Heart left ventricle (tissue), 16 donors: ENCODE measurements at regions not wholly inside any gene's neighbourhood (a gene's known extent, or its start where the extent isn't known, plus 50 kb on each side); places are given as distances from the start of the nearest gene placed in this dataset.

ENCODE experiments used
- ATAC-seq, 4 donors: fragments of 200-7000 bp; cut with Tn5 transposase; one replicate each; pipeline ENCODE4 v1.9.1; 2020 to 2022; ENCODE audit warnings: moderate library complexity in 4 of 4, mild to moderate bottlenecking in 3 of 4, moderate number of reproducible peaks in 1 of 4
- DNase-seq, 5 donors: peaks; one replicate each; pipeline ENCODE4 v3.0.0-alpha.2; 2020
- H3K27ac ChIP-seq, 12 donors: fragments of 200-600 bp; sonication (generic) in 4 of 12; one replicate each; pipeline versions ENCODE4 v1.5.0 to v1.8.0; 2016 to 2022; ENCODE audit warnings: mild to moderate bottlenecking in 2 of 12
- H3K27me3 ChIP-seq, 9 donors: fragments of 200-600 bp; sonication (generic) in 2 of 9; one replicate each; pipeline versions ENCODE4 v1.5.1 to v1.8.0; 2016 to 2022; ENCODE audit warnings: mild to moderate bottlenecking in 3 of 9
- H3K36me3 ChIP-seq, 9 donors: fragments of 200-600 bp; sonication (generic) in 2 of 9; one replicate each; pipeline versions ENCODE4 v1.5.0 to v1.8.0; 2018 to 2022; ENCODE audit warnings: mild to moderate bottlenecking in 2 of 9
- H3K4me1 ChIP-seq, 12 donors: fragments of 200-600 bp; sonication (generic) in 4 of 12; one replicate each; pipeline versions ENCODE4 v1.5.0 to v1.8.0; 2016 to 2022; ENCODE audit warnings: mild to moderate bottlenecking in 3 of 12
- H3K4me3 ChIP-seq, 12 donors: fragments of 200-600 bp; sonication (generic) in 4 of 12; one replicate each; pipeline versions ENCODE4 v1.5.0 to v1.8.0; 2017 to 2022; ENCODE audit warnings: mild to moderate bottlenecking in 9 of 12, moderate library complexity in 4 of 12
- H3K9me3 ChIP-seq, 12 donors: fragments of 200-600 bp; sonication (generic) in 4 of 12; one replicate each; pipeline versions ENCODE4 v1.5.0 to v1.8.0; 2016 to 2022; ENCODE audit warnings: mild to moderate bottlenecking in 1 of 12
- CTCF ChIP-seq, 12 donors: fragments of 200-600 bp; sonication (generic) in 4 of 12; IDR thresholded peaks; one replicate each; pipeline versions ENCODE4 v1.5.0 to v1.8.0; 2018 to 2022; ENCODE audit warnings: antibody characterized with exemption in 12 of 12, mild to moderate bottlenecking in 5 of 12
- POLR2A ChIP-seq, 2 donors: fragments of 450-650 bp; IDR thresholded peaks; one replicate each; pipeline ENCODE4 v1.6.1; 2017; ENCODE audit warnings: antibody characterized with exemption in 2 of 2, mild to moderate bottlenecking in 2 of 2, moderate library complexity in 2 of 2
- WGBS, 4 donors: extraction: QIAGEN DNeasy Blood & Tissue Kit in 2 of 4; methylation state at CpG; one replicate each; pipeline versions ENCODE4 v1.1.5 to v1.1.7; 2013 to 2018; 5-methylcytosine and 5-hydroxymethylcytosine counted together
- intact Hi-C, 10 donors: fragments of 100-400 bp; cut with DNase I; formaldehyde crosslinking; loops; one replicate each; pipeline versions ENCODE4 v1.11.1 to v1.14.2; 2022
- donor health status: ischemic (EF 13 %, LVEDD 7.1; RV severe dilation, severe dysfunction).
- donor health status: healthy with polysubstance abuse.
- donor health status: DM: no; HTN: yes; CAD: no.
- donor health status: DM: no; HTN: no; CAD: no.
- donor health status: ischemic (EF 25% LVEDD 6.9; RV normal size, moderate dysfunction).
- donor health status: ischemic (EF 25% LVEDD 5.7; RV mildly dilated, moderate dysfunction).
- donor health status: healthy.
- donor health status: DM: yes; HTN: yes; CAD: no.
- donor health status: ischemic (EF 35%, LVEDD 5.7; RV mildly dilated, moderate dysfunction).
- donor health status: nonischemic (EF 11% LVEDD 7.7; RV severe dilation, severe dysfunction).
- donor health status: DM: yes; HTN: yes; CAD: no.
- donor health status: PGD.
- donor health status: ischemic (EF 29% LVEDD 5.4; RV normal size, mild dysfunction).
- donor health status: nonischemic (EF 23%, LVEDD 6.1; RV moderate dilation, normal function).

- H3K36me3 ChIP-seq = no peaks in the 10 kb centered on the region
- H3K4me1 ChIP-seq = no peaks in the 10 kb centered on the region
- no peak for ATAC-seq
- no peak for TF ChIP-seq POLR2A (IDR thresholded peaks at IDR 0.05)
- TF ChIP-seq CTCF (IDR thresholded peaks at IDR 0.05) = no peak
- no peaks in the 10 kb centered on the region for H3K9me3 ChIP-seq
- no peak overlapping the region for H3K27ac ChIP-seq
- DNase-seq = no peak
- no peaks in the 10 kb centered on the region for H3K27me3 ChIP-seq
- WGBS, 4 donors = 55 to 70% (median 61%) methylated on average over 2 of the region's 2 CpGs
- intact Hi-C loops = no loop called here
- no peak overlapping the region for H3K4me3 ChIP-seq
These were observed 1632.3 kb downstream of the MAT2B start for GRCh38 chr5:165137701-165138100.

GRCh38 chr5:165138236-165138635, 1632.8 kb downstream of the MAT2B start:
- WGBS, 4 donors = 49 to 63% (median 53%) methylated on average over 7 of the region's 7 CpGs
- ATAC-seq = no peak
- Histone ChIP-seq H3K4me3 (no peak overlapping the region), H3K9me3 (no peaks in the 10 kb centered on the region), H3K36me3 (no peaks in the 10 kb centered on the region), H3K4me1 (no peaks in the 10 kb centered on the region), H3K27ac (no peak overlapping the region), H3K27me3 (no peaks in the 10 kb centered on the region)
- DNase-seq = no peak
- intact Hi-C loops = no loop called here
- TF ChIP-seq CTCF (IDR thresholded peaks at IDR 0.05) (no peak), POLR2A (IDR thresholded peaks at IDR 0.05) (no peak)

- no peaks in the 10 kb centered on the region for H3K4me1 ChIP-seq
- no peaks in the 10 kb centered on the region for H3K27me3 ChIP-seq
- DNase-seq = no peak
- no peaks in the 10 kb centered on the region for H3K36me3 ChIP-seq
- H3K9me3 ChIP-seq = no peaks in the 10 kb centered on the region
- TF ChIP-seq POLR2A (IDR thresholded peaks at IDR 0.05) (no peak), CTCF (IDR thresholded peaks at IDR 0.05) (no peak)
- H3K27ac ChIP-seq = no peak overlapping the region
- H3K4me3 ChIP-seq = no peak overlapping the region
- 69 to 81% (median 72%) methylated on average over 3 of the region's 3 CpGs for WGBS, 4 donors
- intact Hi-C loops = no loop called here
- ATAC-seq = no peak
These were observed 1633.8 kb downstream of the MAT2B start for GRCh38 chr5:165139262-165139661.

- Histone ChIP-seq H3K27ac (no peak overlapping the region), H3K4me3 (no peak overlapping the region), H3K9me3 (no peaks in the 10 kb centered on the region), H3K36me3 (no peaks in the 10 kb centered on the region), H3K27me3 (no peaks in the 10 kb centered on the region), H3K4me1 (no peaks in the 10 kb centered on the region)
- TF ChIP-seq CTCF (IDR thresholded peaks at IDR 0.05) = no peak
- 59 to 70% (median 63%) methylated on average over 3 of the region's 3 CpGs for WGBS, 4 donors
- no peak for ATAC-seq
- intact Hi-C loops = no loop called here
- DNase-seq = no peak
These were observed 1634.3 kb downstream of the MAT2B start for GRCh38 chr5:165139721-165140120.
